ENCODE measurements at regions not wholly inside any gene's neighbourhood (a gene's known extent, or its start where the extent isn't known, plus 50 kb on each side); places are given as distances from the start of the nearest gene placed in this dataset.
"Not testable (repeated sequence)": the region's sequence is repeated elsewhere in the genome, so short reads cannot be mapped to it uniquely, and the experiment has no call there.

GRCh38 chr16:60810250-60810649 lies 1226.0 kb downstream of the CDH8 start:
- no peak for DNase-seq (ENCODE audit: low read depth in 2 of 2)

GRCh38 chr16:60792437-60792836 lies 1243.8 kb downstream of the CDH8 start:
- DNase-seq (ENCODE audit: low read depth in 2 of 2) = no peak

GRCh38 chr16:60788631-60789030 lies 1247.6 kb downstream of the CDH8 start:
- DNase-seq (ENCODE audit: low read depth in 2 of 2) = no peak

DNA sequence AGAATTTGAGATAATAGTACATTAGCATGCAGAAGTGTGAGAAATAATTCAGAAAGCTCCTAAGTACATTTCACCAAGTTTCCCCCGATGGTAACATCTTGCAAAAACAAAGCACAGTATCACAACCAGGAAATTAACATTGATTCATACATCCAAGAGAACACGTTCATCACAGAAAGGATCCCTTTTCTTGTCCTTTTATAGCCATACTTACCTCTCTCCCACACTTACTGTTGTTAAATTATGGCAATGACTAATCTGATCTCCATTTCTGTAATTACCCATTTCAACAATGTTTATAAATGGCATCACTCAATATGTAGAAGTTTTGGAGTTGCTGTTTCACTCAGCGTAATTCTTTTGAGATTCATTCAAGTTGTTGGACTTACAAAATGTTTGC lies 1260.0 kb downstream of the CDH8 start:
- DNase-seq (ENCODE audit: low read depth in 2 of 2) = no peak

GRCh38 chr16:60771138-60771537 lies 1265.1 kb downstream of the CDH8 start:
- no peak for DNase-seq (ENCODE audit: low read depth in 2 of 2)

- not testable (repeated sequence) for DNase-seq (ENCODE audit: low read depth in 2 of 2)
Measured at GRCh38 chr16:60770384-60770783, 1265.9 kb downstream of the CDH8 start.

DNA sequence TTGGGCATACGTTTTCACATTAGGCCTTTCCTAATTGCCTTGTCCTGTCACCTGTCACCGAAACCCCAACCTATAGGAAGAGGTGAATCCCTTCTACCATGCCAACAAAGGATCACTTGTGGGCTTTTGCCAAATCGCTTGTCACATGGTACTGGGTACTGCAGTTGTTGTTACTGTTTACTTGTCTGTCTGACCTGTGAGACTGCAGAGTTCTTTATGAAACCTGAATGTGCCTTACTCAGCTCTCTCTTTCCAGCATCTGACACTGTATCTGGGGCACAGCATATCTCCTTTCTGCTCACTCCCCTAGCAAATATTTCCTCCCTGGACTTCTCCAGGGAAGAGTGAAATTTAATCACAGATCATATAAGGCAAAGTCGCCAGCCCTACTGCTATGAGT lies 1272.4 kb downstream of the CDH8 start:
- DNase-seq (ENCODE audit: low read depth in 2 of 2) = no peak

- no peak for DNase-seq (ENCODE audit: low read depth in 2 of 2)
Measured at GRCh38 chr16:60755907-60756306, 1280.3 kb downstream of the CDH8 start.

GRCh38 chr16:60748366-60748765 lies 1287.9 kb downstream of the CDH8 start:
- no peak for DNase-seq (ENCODE audit: low read depth in 2 of 2)

DNA sequence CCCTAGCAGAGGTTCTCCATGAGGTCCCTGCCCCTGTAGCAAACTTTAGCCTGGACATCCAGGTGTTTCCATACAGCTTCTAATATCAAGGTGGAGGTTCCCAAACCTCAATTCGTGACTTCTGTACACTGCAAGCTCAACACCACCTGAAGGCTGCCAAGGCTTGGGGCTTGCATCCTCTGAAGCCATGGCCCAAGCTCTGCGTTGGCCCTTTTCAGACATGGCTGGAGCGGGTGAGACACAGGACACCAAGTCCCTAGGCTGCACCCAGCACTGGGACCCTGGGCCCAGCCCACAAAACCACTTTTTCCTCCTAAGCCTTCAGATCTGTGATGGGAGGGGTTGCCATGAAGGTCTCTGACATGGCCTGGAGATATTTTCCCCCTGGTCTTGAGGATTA lies 1292.0 kb downstream of the CDH8 start:
- DNase-seq (ENCODE audit: low read depth in 2 of 2) = no peak

- no peak for DNase-seq (ENCODE audit: low read depth in 2 of 2)
Measured at GRCh38 chr16:60741810-60742209, 1294.4 kb downstream of the CDH8 start.

DNA sequence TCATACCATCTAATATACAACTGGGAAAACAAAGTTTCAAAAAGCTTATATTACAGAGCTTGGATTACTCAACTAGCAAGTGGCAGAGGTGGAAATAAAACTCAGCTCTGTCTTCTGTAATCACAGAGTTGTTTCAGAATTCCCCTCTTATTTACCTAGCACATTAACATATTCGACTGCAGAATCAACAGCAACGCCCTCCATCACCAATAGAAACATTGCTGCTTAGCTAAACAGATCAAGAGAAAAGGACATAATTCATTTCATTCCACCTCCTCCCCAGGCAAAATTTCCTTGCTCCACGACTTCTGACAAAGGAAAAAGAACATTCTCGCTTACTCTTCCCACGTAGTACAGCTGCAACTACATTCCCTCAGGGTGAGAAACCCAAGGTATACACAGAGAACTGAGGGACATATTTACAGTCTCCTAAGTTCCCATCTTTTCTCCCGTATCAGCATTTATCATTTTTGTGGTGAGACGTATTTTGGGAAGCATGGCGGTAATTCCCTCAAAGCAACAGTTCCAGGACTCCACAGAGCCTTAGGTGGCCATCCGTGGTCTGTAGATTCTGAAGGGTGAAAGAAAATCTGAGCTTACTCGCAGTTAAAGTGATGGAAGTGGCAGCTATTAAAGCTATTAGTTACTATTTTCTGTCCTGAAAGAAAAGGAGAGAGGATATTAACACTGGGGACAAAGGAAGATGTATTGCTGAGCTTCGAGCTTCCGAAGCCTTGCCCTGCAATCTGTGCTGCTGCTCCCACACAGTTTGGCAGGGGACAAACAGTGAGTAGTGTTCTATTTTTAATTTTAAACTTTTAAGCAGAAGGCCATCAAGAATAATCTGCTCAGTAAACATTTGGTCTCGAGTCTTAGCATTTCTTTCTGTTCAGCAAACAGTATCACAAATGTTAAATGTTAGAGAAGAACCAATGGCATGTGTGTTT lies 1296.2 kb downstream of the CDH8 start:
- DNase-seq (ENCODE audit: low read depth in 2 of 2) = no peak

DNA sequence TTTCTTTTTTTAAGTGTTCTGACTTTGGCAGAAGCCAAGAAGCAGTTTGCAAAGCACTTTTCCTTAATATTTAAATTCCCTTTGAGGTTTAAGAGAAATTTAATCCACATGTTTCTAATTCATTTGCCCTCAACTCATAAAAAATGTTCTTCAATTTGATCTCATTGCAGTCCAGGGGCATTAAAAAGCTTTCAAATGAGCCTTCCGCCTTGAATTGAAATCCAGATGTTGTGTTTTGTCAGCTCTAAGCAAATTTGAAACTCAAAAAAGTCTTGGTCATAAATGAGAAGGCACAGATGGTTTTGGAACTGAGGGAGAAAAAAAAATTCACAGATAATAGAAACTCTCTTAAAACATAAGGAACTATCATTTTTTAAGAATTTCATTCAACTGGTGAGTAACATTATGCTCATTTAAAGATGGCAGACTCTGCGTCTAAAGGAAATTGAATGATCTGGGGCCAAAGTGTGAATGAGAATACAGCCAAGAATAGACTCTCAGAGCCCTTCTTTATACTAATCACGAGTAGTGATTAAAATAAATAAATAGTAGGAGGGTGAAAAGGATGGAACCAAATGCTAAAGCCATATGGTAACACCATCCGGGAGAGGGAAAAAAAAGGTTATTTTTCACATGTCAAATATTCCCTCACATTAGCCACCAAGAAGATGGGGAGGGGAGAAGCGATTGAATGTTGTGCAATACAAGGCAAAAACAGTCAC lies 1304.7 kb downstream of the CDH8 start:
- DNase-seq (ENCODE audit: low read depth in 2 of 2) = no peak

GRCh38 chr16:60729051-60729450 lies 1307.2 kb downstream of the CDH8 start:
- DNase-seq (ENCODE audit: low read depth in 2 of 2) = no peak

DNA sequence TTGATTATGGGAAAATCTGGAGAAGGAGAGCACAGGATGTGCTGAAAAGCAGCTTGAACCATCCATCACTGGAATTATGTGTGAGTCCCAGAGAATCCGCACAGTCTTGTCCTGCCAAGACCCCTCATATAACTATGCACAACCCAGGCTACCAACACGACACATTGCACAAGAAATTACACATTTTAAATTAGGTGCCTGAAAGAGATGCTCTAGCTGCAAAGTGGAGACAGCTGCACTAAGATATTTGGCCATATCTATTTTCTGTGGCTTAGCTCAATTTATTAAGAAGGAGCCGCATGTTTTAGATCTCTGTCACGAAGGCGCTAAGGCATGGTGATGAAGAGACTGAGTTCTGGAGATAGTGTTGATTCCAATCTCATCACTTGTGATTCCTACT lies 1308.4 kb downstream of the CDH8 start:
- DNase-seq (ENCODE audit: low read depth in 2 of 2) = no peak

GRCh38 chr16:60720060-60720459 lies 1316.2 kb downstream of the CDH8 start:
- no peak for DNase-seq (ENCODE audit: low read depth in 2 of 2)

DNA sequence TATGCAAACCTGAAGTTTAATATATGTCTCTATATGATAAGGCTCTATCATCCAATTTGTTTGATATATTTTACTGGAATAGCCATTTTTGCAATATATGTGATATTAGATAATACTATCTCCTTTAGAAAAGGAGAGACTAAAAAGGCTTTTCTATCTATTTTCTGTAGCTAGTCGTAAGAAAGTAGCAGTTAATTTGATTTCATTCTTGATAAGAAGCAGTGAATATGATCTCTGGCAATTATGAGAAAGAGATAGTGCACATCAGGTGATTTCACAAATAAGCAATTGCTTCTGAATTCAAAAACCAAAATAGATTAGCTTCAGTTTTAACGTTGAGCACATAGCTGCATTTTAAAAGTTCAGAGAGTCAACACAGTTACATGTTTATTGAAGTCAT lies 1318.4 kb downstream of the CDH8 start:
- no peak for DNase-seq (ENCODE audit: low read depth in 2 of 2)

DNA sequence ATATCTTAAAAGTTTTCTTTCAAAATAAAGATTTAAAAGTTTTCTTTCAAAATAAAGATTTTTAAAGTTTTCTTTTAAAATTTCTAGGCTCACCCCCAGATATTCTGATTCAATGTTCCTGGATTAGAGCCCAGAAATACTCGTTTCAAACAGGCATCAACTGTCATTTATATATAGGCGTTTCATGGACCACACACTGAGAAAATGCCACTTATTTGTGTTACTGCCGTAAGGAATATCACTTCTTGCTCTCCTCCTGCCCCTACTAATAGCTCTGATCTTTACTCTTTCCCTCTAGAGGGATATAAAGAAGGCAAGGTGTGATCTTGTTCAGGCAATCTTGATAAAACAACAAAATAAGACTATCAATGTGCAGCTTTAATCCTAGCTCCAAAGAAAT lies 1324.1 kb downstream of the CDH8 start:
- no peak for DNase-seq (ENCODE audit: low read depth in 2 of 2)

DNA sequence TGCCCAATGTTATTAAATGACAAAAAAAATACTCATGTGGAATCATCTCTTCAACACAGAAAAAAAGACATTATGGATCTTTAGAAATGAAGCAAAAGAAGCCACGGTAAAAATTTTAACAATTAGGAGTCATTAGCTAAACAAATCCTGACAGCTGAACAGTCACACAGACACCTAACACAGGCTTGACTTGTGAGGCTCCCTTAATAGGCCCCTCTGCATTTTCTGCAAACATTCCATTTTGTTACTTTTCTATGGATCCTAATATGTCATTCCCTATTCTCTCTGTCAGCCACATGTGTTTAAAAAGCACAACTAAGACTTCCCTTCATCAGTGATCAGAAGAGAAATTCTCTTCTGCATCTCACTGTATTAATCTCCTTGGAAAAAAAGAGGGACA lies 1331.5 kb downstream of the CDH8 start:
- no peak for DNase-seq (ENCODE audit: low read depth in 2 of 2)

DNA sequence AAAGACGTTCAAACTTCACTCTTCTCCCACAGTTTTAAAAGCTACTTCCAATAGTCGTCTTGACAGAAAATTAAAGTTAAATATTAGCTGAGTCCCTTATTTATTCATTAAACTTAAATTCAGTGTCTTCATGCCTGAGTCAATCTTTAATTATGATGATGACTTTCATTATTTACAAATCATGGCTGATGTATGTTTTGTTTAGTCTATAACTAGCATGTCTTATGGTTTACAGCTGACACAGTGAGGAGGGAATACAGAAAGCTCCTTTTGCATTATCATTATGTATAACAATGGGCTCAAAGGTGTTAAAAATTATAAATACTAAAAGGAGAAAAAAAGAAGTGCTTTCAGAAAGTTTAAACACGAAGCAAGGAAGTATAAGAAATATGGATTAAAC lies 1333.1 kb downstream of the CDH8 start:
- DNase-seq (ENCODE audit: low read depth in 2 of 2) = no peak

DNA sequence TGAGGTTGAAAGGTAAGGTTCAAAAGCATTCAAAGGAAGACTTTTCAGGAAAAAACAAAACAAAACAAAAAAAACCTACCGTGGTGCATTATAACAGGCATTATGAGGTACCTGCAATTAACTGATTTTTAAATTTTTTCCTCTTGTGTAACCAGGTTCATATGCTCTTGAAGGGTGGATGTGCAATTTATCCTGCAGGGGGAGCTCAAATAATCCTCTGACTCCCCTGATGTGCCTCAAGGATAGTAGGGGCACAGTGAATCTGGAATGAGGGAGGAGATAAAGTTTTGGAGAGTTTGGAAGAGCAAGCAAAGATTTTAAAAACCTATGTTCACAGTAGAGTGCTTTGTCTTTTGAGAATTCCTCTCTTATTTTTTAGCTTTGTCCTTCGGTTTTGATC lies 1349.4 kb downstream of the CDH8 start:
- DNase-seq (ENCODE audit: low read depth in 2 of 2) = no peak

DNA sequence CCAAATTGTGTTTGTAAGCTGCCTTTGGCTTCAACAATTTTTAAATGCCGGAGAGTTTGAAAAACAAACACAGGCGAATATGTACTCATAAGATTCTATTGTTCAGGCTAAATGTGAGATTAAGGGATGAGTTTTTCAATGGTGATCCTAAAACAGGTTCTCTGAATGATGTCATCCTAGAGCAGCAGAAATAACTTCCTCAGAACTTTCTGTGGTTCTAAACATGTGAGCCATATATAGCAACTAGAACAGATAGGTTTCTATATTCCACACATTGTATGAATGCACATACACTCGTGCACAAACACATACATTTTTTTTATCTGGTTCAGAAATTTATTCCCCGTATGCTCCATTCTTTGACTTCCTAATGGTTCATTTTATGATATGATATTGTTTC lies 1352.2 kb downstream of the CDH8 start:
- no peak for DNase-seq (ENCODE audit: low read depth in 2 of 2)

GRCh38 chr16:60682219-60682618 lies 1354.0 kb downstream of the CDH8 start:
- DNase-seq (ENCODE audit: low read depth in 2 of 2) = no peak
